Uterus (tissue), 2 donors: ENCODE measurements at regions not wholly inside any gene's neighbourhood (a gene's known extent, or its start where the extent isn't known, plus 50 kb on each side); places are given as distances from the start of the nearest gene placed in this dataset.

ENCODE experiments used
- POLR2A ChIP-seq, 2 donors: fragments of 450-650 bp; IDR thresholded peaks; one replicate each; pipeline ENCODE4 v1.6.1; 2016; ENCODE audit warnings: antibody characterized with exemption in 2 of 2, mild to moderate bottlenecking in 1 of 2, moderate library complexity in 1 of 2
- TF ChIP-seq, protein P1 (sequence below), 4 experiments: fragments of 200-600 bp in 2 of 4; fragments of 450-650 bp in 2 of 4; sonication (generic) in 2 of 4; IDR thresholded peaks; one replicate each; pipeline ENCODE4 v1.5.1; 2016 to 2019; ENCODE audit warnings: antibody characterized with exemption in 4 of 4, mild to moderate bottlenecking in 2 of 4, moderate library complexity in 1 of 4

DNA sequence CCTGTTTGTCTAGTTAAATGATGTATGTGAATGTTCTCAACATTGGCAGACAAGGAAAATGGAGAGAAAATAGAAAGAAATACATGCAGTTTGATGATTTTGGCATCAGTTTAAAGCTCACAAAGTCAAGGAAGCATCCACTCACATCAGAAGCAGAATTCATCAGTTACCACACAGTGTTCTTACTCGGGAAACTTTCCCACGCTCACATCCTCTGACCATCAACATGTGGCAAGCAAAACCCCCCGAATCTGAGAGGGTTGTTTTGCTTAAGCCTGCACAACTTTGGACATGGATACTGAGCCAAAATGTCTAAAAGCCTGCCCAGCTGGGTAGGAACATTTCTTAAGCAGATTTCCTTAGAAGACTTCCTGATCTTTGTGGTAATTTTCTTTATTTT, 407.6 kb downstream of the ANKRD50 start:
- TF ChIP-seq, protein P1, sequence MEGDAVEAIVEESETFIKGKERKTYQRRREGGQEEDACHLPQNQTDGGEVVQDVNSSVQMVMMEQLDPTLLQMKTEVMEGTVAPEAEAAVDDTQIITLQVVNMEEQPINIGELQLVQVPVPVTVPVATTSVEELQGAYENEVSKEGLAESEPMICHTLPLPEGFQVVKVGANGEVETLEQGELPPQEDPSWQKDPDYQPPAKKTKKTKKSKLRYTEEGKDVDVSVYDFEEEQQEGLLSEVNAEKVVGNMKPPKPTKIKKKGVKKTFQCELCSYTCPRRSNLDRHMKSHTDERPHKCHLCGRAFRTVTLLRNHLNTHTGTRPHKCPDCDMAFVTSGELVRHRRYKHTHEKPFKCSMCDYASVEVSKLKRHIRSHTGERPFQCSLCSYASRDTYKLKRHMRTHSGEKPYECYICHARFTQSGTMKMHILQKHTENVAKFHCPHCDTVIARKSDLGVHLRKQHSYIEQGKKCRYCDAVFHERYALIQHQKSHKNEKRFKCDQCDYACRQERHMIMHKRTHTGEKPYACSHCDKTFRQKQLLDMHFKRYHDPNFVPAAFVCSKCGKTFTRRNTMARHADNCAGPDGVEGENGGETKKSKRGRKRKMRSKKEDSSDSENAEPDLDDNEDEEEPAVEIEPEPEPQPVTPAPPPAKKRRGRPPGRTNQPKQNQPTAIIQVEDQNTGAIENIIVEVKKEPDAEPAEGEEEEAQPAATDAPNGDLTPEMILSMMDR (IDR thresholded peaks at IDR 0.05): no peak
- no peak for TF ChIP-seq POLR2A (IDR thresholded peaks at IDR 0.05)
